ENCODE measurements at regions not wholly inside any gene's neighbourhood (a gene's known extent, or its start where the extent isn't known, plus 50 kb on each side); places are given as distances from the start of the nearest gene placed in this dataset.

DNA sequence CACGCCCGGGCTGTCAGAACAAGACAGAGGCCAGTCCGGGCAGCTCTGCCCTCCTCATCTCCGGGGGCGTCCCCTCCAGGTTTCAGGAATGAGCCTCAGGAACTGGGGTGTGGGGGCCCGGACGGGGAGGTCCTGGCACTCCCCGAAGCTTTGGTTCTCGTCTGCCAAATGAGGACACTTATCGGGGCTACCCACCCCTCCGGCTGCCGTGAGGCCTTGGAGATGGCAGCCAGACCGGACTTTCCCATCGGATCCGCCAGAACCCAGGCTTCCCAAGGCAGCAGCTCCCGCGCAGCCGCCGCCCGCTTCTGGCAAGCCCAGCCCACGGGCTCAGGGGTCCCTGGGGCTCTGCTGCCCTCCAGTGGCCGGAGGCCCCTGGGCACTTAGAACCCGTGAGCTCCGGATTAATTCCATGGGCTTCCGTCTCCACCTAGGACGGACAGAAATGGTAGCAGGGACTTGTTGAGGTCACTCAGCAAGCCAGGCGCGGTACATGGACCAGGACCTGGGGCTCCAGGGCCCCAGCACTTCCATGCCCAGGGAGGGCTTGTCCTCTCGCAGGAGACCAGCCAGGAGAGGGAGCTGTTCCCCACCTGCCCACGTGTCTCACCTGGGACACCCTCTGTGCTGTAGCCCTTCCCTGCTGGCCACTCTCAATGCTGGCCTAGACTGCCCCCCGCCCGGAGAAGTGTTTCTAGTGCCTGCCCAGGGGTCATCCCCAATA is 89.4 kb downstream of the LINGO1 start (continued):
- no peak for TF ChIP-seq MAFK (conservative IDR thresholded peaks at IDR 0.05 in 1 of 2, IDR thresholded peaks at IDR 0.05 in 1 of 2; ENCODE audit: low read length in 2 of 2)
- 0 out of 2 replicates have a peak, but pooled peaks have one; percentile 24 for TF ChIP-seq TARDBP (CRISPR knock-in tag; IDR thresholded peaks at IDR 0.05)
- no peak for TF ChIP-seq DPF2 (CRISPR knock-in tag; IDR thresholded peaks at IDR 0.05; ENCODE audit: borderline replicate concordance, low read depth)
- TF ChIP-seq, protein P1, sequence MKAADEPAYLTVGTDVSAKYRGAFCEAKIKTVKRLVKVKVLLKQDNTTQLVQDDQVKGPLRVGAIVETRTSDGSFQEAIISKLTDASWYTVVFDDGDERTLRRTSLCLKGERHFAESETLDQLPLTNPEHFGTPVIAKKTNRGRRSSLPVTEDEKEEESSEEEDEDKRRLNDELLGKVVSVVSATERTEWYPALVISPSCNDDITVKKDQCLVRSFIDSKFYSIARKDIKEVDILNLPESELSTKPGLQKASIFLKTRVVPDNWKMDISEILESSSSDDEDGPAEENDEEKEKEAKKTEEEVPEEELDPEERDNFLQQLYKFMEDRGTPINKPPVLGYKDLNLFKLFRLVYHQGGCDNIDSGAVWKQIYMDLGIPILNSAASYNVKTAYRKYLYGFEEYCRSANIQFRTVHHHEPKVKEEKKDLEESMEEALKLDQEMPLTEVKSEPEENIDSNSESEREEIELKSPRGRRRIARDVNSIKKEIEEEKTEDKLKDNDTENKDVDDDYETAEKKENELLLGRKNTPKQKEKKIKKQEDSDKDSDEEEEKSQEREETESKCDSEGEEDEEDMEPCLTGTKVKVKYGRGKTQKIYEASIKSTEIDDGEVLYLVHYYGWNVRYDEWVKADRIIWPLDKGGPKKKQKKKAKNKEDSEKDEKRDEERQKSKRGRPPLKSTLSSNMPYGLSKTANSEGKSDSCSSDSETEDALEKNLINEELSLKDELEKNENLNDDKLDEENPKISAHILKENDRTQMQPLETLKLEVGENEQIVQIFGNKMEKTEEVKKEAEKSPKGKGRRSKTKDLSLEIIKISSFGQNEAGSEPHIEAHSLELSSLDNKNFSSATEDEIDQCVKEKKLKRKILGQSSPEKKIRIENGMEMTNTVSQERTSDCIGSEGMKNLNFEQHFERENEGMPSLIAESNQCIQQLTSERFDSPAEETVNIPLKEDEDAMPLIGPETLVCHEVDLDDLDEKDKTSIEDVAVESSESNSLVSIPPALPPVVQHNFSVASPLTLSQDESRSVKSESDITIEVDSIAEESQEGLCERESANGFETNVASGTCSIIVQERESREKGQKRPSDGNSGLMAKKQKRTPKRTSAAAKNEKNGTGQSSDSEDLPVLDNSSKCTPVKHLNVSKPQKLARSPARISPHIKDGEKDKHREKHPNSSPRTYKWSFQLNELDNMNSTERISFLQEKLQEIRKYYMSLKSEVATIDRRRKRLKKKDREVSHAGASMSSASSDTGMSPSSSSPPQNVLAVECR (CRISPR knock-in tag; IDR thresholded peaks at IDR 0.05; ENCODE audit: borderline replicate concordance): peak; percentile 30
- TF ChIP-seq NBN (conservative IDR thresholded peaks at IDR 0.05): no peak
- TF ChIP-seq SAFB2 (CRISPR knock-in tag; IDR thresholded peaks at IDR 0.05; ENCODE audit: borderline replicate concordance, low read depth): no peak
- TF ChIP-seq, protein P2, sequence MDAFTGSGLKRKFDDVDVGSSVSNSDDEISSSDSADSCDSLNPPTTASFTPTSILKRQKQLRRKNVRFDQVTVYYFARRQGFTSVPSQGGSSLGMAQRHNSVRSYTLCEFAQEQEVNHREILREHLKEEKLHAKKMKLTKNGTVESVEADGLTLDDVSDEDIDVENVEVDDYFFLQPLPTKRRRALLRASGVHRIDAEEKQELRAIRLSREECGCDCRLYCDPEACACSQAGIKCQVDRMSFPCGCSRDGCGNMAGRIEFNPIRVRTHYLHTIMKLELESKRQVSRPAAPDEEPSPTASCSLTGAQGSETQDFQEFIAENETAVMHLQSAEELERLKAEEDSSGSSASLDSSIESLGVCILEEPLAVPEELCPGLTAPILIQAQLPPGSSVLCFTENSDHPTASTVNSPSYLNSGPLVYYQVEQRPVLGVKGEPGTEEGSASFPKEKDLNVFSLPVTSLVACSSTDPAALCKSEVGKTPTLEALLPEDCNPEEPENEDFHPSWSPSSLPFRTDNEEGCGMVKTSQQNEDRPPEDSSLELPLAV (CRISPR knock-in tag; conservative IDR thresholded peaks at IDR 0.05; ENCODE audit: low read depth): no peak
- TF ChIP-seq FLYWCH1 (CRISPR knock-in tag; IDR thresholded peaks at IDR 0.05): no peak
- TF ChIP-seq ZNF792 (CRISPR knock-in tag; IDR thresholded peaks at IDR 0.05): no peak
- TF ChIP-seq, protein P3, sequence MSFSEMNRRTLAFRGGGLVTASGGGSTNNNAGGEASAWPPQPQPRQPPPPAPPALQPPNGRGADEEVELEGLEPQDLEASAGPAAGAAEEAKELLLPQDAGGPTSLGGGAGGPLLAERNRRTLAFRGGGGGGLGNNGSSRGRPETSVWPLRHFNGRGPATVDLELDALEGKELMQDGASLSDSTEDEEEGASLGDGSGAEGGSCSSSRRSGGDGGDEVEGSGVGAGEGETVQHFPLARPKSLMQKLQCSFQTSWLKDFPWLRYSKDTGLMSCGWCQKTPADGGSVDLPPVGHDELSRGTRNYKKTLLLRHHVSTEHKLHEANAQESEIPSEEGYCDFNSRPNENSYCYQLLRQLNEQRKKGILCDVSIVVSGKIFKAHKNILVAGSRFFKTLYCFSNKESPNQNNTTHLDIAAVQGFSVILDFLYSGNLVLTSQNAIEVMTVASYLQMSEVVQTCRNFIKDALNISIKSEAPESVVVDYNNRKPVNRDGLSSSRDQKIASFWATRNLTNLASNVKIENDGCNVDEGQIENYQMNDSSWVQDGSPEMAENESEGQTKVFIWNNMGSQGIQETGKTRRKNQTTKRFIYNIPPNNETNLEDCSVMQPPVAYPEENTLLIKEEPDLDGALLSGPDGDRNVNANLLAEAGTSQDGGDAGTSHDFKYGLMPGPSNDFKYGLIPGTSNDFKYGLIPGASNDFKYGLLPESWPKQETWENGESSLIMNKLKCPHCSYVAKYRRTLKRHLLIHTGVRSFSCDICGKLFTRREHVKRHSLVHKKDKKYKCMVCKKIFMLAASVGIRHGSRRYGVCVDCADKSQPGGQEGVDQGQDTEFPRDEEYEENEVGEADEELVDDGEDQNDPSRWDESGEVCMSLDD (CRISPR knock-in tag; IDR thresholded peaks at IDR 0.05; ENCODE audit: borderline replicate concordance): peak; percentile 80
- TF ChIP-seq RBFOX2 (IDR thresholded peaks at IDR 0.05; ENCODE audit: low read depth, low read length): peak; percentile 45; the same call in 1 of the 2 replicates
- TF ChIP-seq, protein P4, sequence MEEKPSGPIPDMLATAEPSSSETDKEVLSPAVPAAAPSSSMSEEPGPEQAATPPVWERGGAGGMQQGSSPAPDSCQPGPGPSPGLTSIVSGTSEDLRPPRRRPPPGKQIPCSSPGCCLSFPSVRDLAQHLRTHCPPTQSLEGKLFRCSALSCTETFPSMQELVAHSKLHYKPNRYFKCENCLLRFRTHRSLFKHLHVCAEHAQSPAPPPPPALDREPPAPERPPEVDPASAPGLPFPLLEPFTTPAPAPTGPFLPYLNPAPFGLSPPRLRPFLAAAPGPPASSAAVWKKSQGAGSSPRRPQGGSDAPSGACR (CRISPR knock-in tag; IDR thresholded peaks at IDR 0.05): 0 out of 2 replicates have a peak, but pooled peaks have one; percentile 31
- no peak; the same call in 1 of the 2 replicates for TF ChIP-seq ZSCAN29 (CRISPR knock-in tag; conservative IDR thresholded peaks at IDR 0.05)
- TF ChIP-seq, protein P5, sequence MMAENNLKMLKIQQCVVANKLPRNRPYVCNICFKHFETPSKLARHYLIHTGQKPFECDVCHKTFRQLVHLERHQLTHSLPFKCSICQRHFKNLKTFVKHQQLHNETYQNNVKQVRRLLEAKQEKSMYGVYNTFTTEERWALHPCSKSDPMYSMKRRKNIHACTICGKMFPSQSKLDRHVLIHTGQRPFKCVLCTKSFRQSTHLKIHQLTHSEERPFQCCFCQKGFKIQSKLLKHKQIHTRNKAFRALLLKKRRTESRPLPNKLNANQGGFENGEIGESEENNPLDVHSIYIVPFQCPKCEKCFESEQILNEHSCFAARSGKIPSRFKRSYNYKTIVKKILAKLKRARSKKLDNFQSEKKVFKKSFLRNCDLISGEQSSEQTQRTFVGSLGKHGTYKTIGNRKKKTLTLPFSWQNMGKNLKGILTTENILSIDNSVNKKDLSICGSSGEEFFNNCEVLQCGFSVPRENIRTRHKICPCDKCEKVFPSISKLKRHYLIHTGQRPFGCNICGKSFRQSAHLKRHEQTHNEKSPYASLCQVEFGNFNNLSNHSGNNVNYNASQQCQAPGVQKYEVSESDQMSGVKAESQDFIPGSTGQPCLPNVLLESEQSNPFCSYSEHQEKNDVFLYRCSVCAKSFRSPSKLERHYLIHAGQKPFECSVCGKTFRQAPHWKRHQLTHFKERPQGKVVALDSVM (CRISPR knock-in tag; IDR thresholded peaks at IDR 0.05): no peak
- TF ChIP-seq FOXO1 (CRISPR knock-in tag; IDR thresholded peaks at IDR 0.05): peak; percentile 17; the same call in 1 of the 2 replicates
- TF ChIP-seq ZBTB7A (CRISPR knock-in tag; IDR thresholded peaks at IDR 0.05): 0 out of 2 replicates have a peak, but pooled peaks have one; percentile 27
- TF ChIP-seq IRF2 (CRISPR knock-in tag; IDR thresholded peaks at IDR 0.05): peak; percentile 58; the same call in 1 of the 2 replicates
- no peak for TF ChIP-seq PAWR (CRISPR knock-in tag; IDR thresholded peaks at IDR 0.05; ENCODE audit: borderline replicate concordance)

Data from HepG2 (cell line).